Testis (tissue), 2 donors: ENCODE measurements at regions not wholly inside any gene's neighbourhood (a gene's known extent, or its start where the extent isn't known, plus 50 kb on each side); places are given as distances from the start of the nearest gene placed in this dataset.

ENCODE experiments used
- DNase-seq: peaks from one replicate; pipeline ENCODE4 v3.0.0-alpha.2; 2019
- H3K27ac ChIP-seq, 2 donors: fragments of 200-600 bp; sonication (generic); one replicate each; pipeline ENCODE4 v1.5.1; 2019
- H3K27me3 ChIP-seq: fragments of 200-600 bp; sonication (generic); one replicate; pipeline ENCODE4 v1.5.1; 2019
- H3K36me3 ChIP-seq: fragments of 200-600 bp; sonication (generic); one replicate; pipeline ENCODE4 v1.5.1; 2017; ENCODE audit warnings: low read depth; ENCODE audit errors: missing control alignments
- H3K4me1 ChIP-seq: fragments of 200-600 bp; sonication (generic); one replicate; pipeline ENCODE4 v1.5.1; 2019
- H3K4me3 ChIP-seq, 2 donors: fragments of 200-600 bp; sonication (generic); one replicate each; pipeline ENCODE4 v1.5.1; 2017 to 2019
- H3K9me3 ChIP-seq: fragments of 200-600 bp; sonication (generic); one replicate; pipeline ENCODE4 v1.5.1; 2017
- POLR2A ChIP-seq: fragments of 450-650 bp; IDR thresholded peaks from one replicate; pipeline ENCODE4 v1.6.1; 2017; ENCODE audit warnings: antibody characterized with exemption, mild to moderate bottlenecking, moderate library complexity
- WGBS, 2 donors: methylation state at CpG; one replicate each; pipeline ENCODE4 v1.1.5; 2018; 5-methylcytosine and 5-hydroxymethylcytosine counted together
- intact Hi-C: fragments of 100-400 bp; cut with DNase I; formaldehyde crosslinking; loops from one replicate; pipeline ENCODE4 v1.15.1; 2023; ENCODE audit warnings: low total_unique reads
- TF ChIP-seq, protein P1 (sequence below), 3 experiments: fragments of 450-650 bp in 2 of 3; fragments of 200-600 bp in 1 of 3; sonication (generic) in 1 of 3; IDR thresholded peaks; one replicate each; pipeline ENCODE4 v1.5.1; 2016 to 2019; ENCODE audit warnings: antibody characterized with exemption in 3 of 3, mild to moderate bottlenecking in 2 of 3, moderate library complexity in 1 of 3

DNA sequence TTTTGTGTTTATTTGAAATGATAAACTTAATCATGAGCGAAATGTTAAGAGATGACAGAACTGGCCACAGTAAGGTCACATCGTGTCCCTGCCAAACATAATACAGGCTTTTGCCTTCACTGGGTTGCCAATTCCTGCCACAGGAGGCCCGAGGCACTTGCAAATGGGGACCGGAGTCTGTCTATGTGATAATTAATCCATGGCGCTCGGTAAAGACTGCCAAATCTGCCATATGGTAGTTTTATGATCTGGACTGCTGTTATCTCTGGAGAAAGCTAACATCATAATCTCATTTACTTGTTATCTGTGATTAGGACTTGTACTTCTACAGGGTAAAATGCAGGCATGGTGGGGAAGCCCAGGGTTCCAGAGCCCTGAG, 170.5 kb upstream of the TSHZ2 start:
- H3K27ac ChIP-seq = no peak overlapping the region
- H3K9me3 ChIP-seq = no peaks in the 10 kb centered on the region
- H3K4me1 ChIP-seq = no peaks in the 10 kb centered on the region
- no peak overlapping the region for H3K4me3 ChIP-seq
- no peaks in the 10 kb centered on the region for H3K27me3 ChIP-seq
- intact Hi-C loops = no loop called here
- WGBS, 2 donors = 43 to 49% methylated on average over 6 of the region's 6 CpGs
- TF ChIP-seq, protein P1, sequence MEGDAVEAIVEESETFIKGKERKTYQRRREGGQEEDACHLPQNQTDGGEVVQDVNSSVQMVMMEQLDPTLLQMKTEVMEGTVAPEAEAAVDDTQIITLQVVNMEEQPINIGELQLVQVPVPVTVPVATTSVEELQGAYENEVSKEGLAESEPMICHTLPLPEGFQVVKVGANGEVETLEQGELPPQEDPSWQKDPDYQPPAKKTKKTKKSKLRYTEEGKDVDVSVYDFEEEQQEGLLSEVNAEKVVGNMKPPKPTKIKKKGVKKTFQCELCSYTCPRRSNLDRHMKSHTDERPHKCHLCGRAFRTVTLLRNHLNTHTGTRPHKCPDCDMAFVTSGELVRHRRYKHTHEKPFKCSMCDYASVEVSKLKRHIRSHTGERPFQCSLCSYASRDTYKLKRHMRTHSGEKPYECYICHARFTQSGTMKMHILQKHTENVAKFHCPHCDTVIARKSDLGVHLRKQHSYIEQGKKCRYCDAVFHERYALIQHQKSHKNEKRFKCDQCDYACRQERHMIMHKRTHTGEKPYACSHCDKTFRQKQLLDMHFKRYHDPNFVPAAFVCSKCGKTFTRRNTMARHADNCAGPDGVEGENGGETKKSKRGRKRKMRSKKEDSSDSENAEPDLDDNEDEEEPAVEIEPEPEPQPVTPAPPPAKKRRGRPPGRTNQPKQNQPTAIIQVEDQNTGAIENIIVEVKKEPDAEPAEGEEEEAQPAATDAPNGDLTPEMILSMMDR (IDR thresholded peaks at IDR 0.05) = no peak
- TF ChIP-seq POLR2A = no peak
- H3K36me3 ChIP-seq = no peaks in the 10 kb centered on the region
- no peak for DNase-seq

DNA sequence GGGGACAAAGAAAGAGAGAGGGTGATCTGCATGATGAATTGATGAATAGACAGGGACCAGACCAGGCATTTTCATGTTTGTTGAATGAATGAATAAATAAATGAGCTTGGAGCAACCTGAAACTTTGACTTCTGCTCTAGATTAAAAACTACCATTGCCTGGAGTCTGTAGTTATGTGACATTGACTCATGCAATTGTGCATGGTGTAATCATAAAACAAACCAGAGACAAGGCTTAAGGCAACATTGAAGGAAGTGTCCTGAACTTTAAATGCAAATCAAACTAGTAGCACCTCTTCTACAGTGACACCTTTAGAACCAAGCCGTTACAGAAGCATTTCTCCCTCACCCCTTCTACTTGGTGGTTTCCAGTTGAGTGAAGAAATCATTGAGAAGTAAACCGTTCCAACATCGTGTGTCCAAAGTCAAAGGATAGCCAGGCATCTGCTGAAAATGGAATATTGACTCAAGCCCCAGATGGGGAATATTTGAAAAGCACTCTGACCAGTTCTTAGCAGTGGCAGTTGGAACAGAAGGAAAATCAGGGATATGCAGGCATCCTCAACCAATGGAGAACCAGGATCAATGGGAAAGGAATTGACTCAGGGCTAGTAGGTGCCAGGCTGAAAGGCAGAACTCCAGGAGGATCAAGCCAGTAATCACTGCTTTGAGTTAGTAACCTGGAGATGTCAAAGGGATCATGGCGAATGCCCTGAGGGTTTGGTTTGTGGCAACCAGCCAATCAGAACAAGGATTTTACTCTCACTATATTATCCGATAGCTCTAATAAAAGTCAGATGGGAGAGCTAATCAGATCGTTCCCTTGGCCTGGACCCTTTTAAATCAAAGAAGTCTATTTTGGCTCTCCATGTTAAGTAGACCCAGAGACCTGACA, 171.2 kb upstream of the TSHZ2 start:
- no peak for DNase-seq
- Histone ChIP-seq H3K4me1 (no peaks in the 10 kb centered on the region), H3K27ac (no peak overlapping the region), H3K9me3 (no peaks in the 10 kb centered on the region), H3K4me3 (no peak overlapping the region), H3K27me3 (no peaks in the 10 kb centered on the region), H3K36me3 (no peaks in the 10 kb centered on the region)
- WGBS, 2 donors = 55 to 65% methylated on average over 6 of the region's 6 CpGs
- intact Hi-C loops = no loop called here
- TF ChIP-seq POLR2A = no peak
- TF ChIP-seq, protein P1 (IDR thresholded peaks at IDR 0.05) = no peak

DNA sequence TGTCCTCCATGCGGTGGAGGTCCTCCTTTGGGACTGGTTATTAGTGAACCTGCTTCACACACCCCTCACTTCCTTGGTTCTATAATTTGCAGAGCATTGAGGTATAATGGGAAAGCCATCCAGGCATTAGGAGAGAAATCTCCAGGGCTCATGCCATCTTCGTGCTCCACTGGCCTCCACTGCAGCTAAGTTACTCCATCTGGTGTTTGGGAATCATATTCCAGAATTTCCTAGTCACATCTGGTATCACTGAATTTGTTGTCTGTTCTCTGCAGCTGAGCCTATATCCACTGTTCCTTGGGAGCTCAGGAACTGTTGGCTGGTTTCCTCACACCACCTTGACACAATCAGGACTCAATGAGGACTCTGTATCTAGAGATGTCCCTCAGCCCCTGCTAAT, 173.0 kb upstream of the TSHZ2 start:
- H3K36me3 ChIP-seq = no peaks in the 10 kb centered on the region
- no peak for DNase-seq
- 81 to 95% methylated on average over 2 of the region's 2 CpGs for WGBS, 2 donors
- no peaks in the 10 kb centered on the region for H3K9me3 ChIP-seq
- no peak overlapping the region for H3K27ac ChIP-seq
- intact Hi-C loops = no loop called here
- H3K27me3 ChIP-seq = no peaks in the 10 kb centered on the region
- no peaks in the 10 kb centered on the region for H3K4me1 ChIP-seq
- no peak overlapping the region for H3K4me3 ChIP-seq
- TF ChIP-seq, protein P1 (IDR thresholded peaks at IDR 0.05) = no peak
- TF ChIP-seq POLR2A = no peak

DNA sequence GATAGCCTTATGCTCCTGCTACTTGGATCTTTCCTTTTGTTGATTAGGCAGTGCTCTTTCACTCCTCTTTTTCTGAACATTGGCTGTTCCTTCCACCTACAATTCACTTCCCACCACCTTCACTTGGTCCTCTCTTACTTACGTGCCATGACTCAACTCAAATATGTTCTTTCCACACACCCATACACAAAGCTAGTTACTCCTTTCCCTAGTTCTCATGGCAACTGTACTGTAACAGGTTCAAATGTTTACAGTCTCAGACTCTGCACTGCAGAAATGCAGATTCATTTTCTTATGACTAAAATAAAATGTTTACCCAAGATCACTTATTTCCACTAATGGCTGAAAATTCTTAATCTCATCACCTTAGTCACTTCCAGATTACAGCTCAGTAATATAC, 174.0 kb upstream of the TSHZ2 start:
- H3K9me3 ChIP-seq = no peaks in the 10 kb centered on the region
- no peak overlapping the region for H3K4me3 ChIP-seq
- DNase-seq = no peak
- H3K36me3 ChIP-seq = no peaks in the 10 kb centered on the region
- intact Hi-C loops = no loop called here
- no peaks in the 10 kb centered on the region for H3K27me3 ChIP-seq
- no peaks in the 10 kb centered on the region for H3K4me1 ChIP-seq
- 93 to 94% methylated on average over 1 of the region's 1 CpG for WGBS, 2 donors
- TF ChIP-seq, protein P1 (IDR thresholded peaks at IDR 0.05) = no peak
- no peak for TF ChIP-seq POLR2A
- H3K27ac ChIP-seq = no peak overlapping the region

DNA sequence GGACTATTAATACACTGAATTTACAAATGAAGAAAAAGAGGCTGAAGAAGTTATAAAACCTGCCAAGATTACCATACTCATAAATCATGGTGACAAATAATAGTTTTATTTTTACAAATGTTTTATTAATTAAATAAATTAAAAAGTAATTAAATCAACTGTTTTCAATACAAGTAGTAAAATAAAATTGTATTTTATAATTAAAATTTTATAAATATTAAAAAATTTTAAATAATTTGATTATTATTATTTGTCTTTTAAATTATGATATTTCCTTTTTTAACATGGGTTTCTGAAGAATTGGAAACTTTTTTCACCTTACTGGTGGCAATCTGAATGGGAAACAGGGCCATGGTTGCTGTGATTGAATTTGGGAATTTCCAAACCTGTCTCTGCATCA, 177.3 kb upstream of the TSHZ2 start:
- TF ChIP-seq, protein P1 (IDR thresholded peaks at IDR 0.05) = no peak
- TF ChIP-seq POLR2A = no peak

More for the DNA sequence above, 177.3 kb upstream of the TSHZ2 start:
- Histone ChIP-seq H3K4me3 (no peak overlapping the region), H3K36me3 (no peaks in the 10 kb centered on the region), H3K9me3 (no peaks in the 10 kb centered on the region), H3K27me3 (no peaks in the 10 kb centered on the region), H3K27ac (no peak overlapping the region), H3K4me1 (no peaks in the 10 kb centered on the region)
- intact Hi-C loops = no loop called here
- no peak for DNase-seq
